Esophagus muscularis mucosa (tissue), 4 donors: ENCODE measurements at regions not wholly inside any gene's neighbourhood (a gene's known extent, or its start where the extent isn't known, plus 50 kb on each side); places are given as distances from the start of the nearest gene placed in this dataset.

ENCODE experiments used
- DNase-seq: peaks from one replicate; pipeline ENCODE4 v3.0.0-alpha.2; 2017; ENCODE audit errors: extremely low spot score
- H3K27ac ChIP-seq, 4 donors: fragments of 200-600 bp; sonication (generic); replicated peaks in 1 of 4; 1 replicate in 3 of 4; 2 replicates in 1 of 4; pipeline ENCODE4 v1.5.1; 2016 to 2019; ENCODE audit warnings: mild to moderate bottlenecking in 1 of 4
- H3K27me3 ChIP-seq, 4 donors: fragments of 200-600 bp; sonication (generic); one replicate each; pipeline versions ENCODE4 v1.5.1 to v1.6.0; 2016 to 2019
- H3K36me3 ChIP-seq, 4 donors: fragments of 200-600 bp; sonication (generic); one replicate each; pipeline ENCODE4 v1.5.1; 2016 to 2019
- H3K4me1 ChIP-seq, 4 donors: fragments of 200-600 bp; sonication (generic); one replicate each; pipeline ENCODE4 v1.5.1; 2016 to 2019
- H3K4me3 ChIP-seq, 4 donors: fragments of 200-600 bp; sonication (generic); 1 replicate in 2 of 4; 2 replicates in 2 of 4; pipeline ENCODE4 v1.5.1; 2016 to 2019; ENCODE audit warnings: mild to moderate bottlenecking in 4 of 4, moderate library complexity in 1 of 4
- H3K9me3 ChIP-seq, 4 donors: fragments of 200-600 bp; sonication (generic); 1 replicate in 3 of 4; 2 replicates in 1 of 4; pipeline ENCODE4 v1.5.1; 2016 to 2019
- EP300 ChIP-seq: sonication (generic); formaldehyde crosslinking; IDR thresholded peaks from one replicate; pipeline ENCODE4 v1.6.1; 2017; ENCODE audit warnings: antibody characterized with exemption
- POLR2A ChIP-seq: fragments of 450-650 bp; IDR thresholded peaks from one replicate; pipeline ENCODE4 v1.6.1; 2017; ENCODE audit warnings: antibody characterized with exemption, moderate library complexity, mild to moderate bottlenecking, low read depth
- POLR2AphosphoS5 ChIP-seq, 2 donors: sonication (generic); formaldehyde crosslinking; IDR thresholded peaks; one replicate each; pipeline ENCODE4 v1.6.1; 2017; ENCODE audit warnings: antibody characterized with exemption in 2 of 2
- WGBS: methylation state at CpG from one replicate; pipeline ENCODE4 v1.1.5; 2018; 5-methylcytosine and 5-hydroxymethylcytosine counted together
- intact Hi-C: fragments of 100-400 bp; cut with DNase I; formaldehyde crosslinking; loops from one replicate; pipeline ENCODE4 v1.15.1; 2023
- TF ChIP-seq, protein P1 (sequence below), 3 experiments: fragments of 200-600 bp in 2 of 3; fragments of 450-650 bp in 1 of 3; sonication (generic) in 2 of 3; IDR thresholded peaks; one replicate each; pipeline ENCODE4 v1.5.1; 2017 to 2019; ENCODE audit warnings: antibody characterized with exemption in 3 of 3, mild to moderate bottlenecking in 2 of 3, moderate library complexity in 1 of 3

DNA sequence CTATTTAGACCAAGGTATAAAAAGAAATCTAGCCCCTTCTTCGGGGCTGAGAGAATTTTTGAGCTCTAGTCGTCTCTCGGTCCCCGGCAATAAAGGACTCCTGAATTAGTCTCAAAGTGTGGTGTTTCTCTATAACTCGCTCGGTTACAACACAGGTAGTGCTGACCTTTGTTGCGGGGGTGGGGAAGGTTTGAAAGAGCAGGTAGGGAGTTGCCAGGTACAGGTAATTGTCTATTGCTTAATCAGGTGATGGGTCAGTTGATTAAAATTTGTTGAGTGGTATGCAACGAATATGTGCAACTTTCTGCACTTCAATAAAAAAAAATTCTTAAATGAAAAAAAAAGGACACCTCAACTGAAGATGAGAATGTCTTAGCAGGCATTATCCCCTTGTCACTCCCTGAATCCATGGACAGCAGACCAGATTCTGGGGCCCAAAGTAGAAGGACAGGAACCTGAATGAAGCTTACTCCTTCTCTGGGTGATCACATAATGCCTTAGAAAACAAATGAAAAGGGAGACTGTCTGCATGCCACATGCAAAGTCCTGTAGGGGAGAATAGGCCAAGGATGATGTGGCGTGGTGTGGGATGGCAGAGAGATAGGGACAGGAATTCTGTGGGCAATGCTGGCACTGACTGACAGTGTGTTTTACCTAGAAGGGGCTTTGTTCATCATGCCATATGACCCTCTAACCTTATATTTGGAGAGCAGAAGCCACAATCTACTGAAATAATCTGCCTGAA is 157.6 kb upstream of the OLIG3 start:
- no peak for TF ChIP-seq POLR2AphosphoS5 (IDR thresholded peaks at IDR 0.05)
- TF ChIP-seq, protein P1, sequence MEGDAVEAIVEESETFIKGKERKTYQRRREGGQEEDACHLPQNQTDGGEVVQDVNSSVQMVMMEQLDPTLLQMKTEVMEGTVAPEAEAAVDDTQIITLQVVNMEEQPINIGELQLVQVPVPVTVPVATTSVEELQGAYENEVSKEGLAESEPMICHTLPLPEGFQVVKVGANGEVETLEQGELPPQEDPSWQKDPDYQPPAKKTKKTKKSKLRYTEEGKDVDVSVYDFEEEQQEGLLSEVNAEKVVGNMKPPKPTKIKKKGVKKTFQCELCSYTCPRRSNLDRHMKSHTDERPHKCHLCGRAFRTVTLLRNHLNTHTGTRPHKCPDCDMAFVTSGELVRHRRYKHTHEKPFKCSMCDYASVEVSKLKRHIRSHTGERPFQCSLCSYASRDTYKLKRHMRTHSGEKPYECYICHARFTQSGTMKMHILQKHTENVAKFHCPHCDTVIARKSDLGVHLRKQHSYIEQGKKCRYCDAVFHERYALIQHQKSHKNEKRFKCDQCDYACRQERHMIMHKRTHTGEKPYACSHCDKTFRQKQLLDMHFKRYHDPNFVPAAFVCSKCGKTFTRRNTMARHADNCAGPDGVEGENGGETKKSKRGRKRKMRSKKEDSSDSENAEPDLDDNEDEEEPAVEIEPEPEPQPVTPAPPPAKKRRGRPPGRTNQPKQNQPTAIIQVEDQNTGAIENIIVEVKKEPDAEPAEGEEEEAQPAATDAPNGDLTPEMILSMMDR (IDR thresholded peaks at IDR 0.05) = no peak
- no peak for TF ChIP-seq EP300
- TF ChIP-seq POLR2A = no peak
- 92% methylated on average over 9 of the region's 9 CpGs for WGBS
- Histone ChIP-seq H3K27me3 (no peaks in the 10 kb centered on the region), H3K4me1 (peaks cover 0 to 5% (median 0%) of the 10 kb centered on the region in 4 donors), H3K36me3 (no peaks in the 10 kb centered on the region), H3K9me3 (peaks cover 0 to 26% (median 18%) of the 10 kb centered on the region in 4 donors), H3K27ac (no peak overlapping the region), H3K4me3 (no peak overlapping the region)
- intact Hi-C loops = no loop called here
- no peak for DNase-seq

- TF ChIP-seq, protein P1 (IDR thresholded peaks at IDR 0.05) = no peak
- TF ChIP-seq POLR2A (no peak), POLR2AphosphoS5 (IDR thresholded peaks at IDR 0.05) (no peak), EP300 (no peak)
- Histone ChIP-seq H3K27ac (no peak overlapping the region), H3K27me3 (no peaks in the 10 kb centered on the region), H3K4me1 (peaks cover 0 to 5% (median 0%) of the 10 kb centered on the region in 4 donors), H3K36me3 (no peaks in the 10 kb centered on the region), H3K4me3 (no peak overlapping the region), H3K9me3 (peaks cover 0 to 26% (median 18%) of the 10 kb centered on the region in 4 donors)
- intact Hi-C loops = no loop called here
- DNase-seq = no peak
- 81% methylated on average over 3 of the region's 3 CpGs for WGBS
Measured at GRCh38 chr6:137652961-137653705, 158.9 kb upstream of the OLIG3 start.

- DNase-seq = no peak
- Histone ChIP-seq H3K4me1 (no peaks in the 10 kb centered on the region), H3K27me3 (no peaks in the 10 kb centered on the region), H3K9me3 (peaks cover 0 to 26% (median 18%) of the 10 kb centered on the region in 4 donors), H3K36me3 (no peaks in the 10 kb centered on the region), H3K27ac (no peak overlapping the region), H3K4me3 (no peak overlapping the region)
- TF ChIP-seq POLR2A (no peak), EP300 (no peak), POLR2AphosphoS5 (IDR thresholded peaks at IDR 0.05) (no peak)
- TF ChIP-seq, protein P1 (IDR thresholded peaks at IDR 0.05) = no peak
- intact Hi-C loops = no loop called here
- 94% methylated on average over 3 of the region's 3 CpGs for WGBS
Measured at GRCh38 chr6:137653706-137654059, 159.5 kb upstream of the OLIG3 start.

DNA sequence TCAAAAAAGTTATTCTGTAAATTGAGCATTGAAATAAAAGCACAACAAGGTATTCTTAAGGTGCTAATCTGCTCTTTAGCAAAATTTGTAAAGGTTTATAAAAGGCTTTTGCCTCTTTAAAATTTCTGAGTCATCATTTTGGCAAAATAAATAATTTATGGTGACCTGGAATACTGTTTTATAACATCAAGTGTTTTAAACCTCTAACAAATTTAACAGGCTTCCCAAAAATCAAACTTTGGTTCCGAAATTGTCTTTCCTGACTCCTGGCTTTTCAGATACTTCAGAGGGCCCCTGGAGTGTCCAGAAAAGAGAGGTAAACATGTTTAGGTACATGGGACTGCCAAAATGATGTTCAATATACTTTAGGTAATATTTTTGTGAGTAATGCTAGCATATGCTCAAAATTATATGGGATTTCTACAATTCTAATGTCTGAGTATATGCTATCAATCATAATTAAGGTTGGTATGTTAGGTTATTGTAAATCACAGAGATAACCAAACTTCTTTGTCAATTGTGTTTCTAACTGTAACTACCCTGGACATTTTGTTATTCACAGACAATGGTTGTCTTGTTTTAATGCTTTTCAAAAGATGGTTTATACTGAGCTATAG is 160.3 kb upstream of the OLIG3 start:
- H3K36me3 ChIP-seq = no peaks in the 10 kb centered on the region
- H3K4me1 ChIP-seq = no peaks in the 10 kb centered on the region
- no peak for DNase-seq
- H3K27ac ChIP-seq = no peak overlapping the region
- WGBS = 90% methylated on average over 1 of the region's 1 CpG
- no peak overlapping the region for H3K4me3 ChIP-seq
- no peak for TF ChIP-seq POLR2AphosphoS5 (IDR thresholded peaks at IDR 0.05)
- TF ChIP-seq, protein P1 (IDR thresholded peaks at IDR 0.05) = no peak
- no peaks in the 10 kb centered on the region for H3K27me3 ChIP-seq
- intact Hi-C loops = no loop called here
- H3K9me3 ChIP-seq = peaks cover 0 to 26% (median 18%) of the 10 kb centered on the region in 4 donors
